Stomach smooth muscle (tissue), 2 donors: ENCODE measurements at regions not wholly inside any gene's neighbourhood (a gene's known extent, or its start where the extent isn't known, plus 50 kb on each side); places are given as distances from the start of the nearest gene placed in this dataset.

Experiments
- H3K27ac ChIP-seq: one replicate; pipeline ENCODE4 v1.7.0; 2013; ENCODE audit warnings: mild to moderate bottlenecking, low read length, inconsistent platforms
- H3K27me3 ChIP-seq, 2 donors: one replicate each; pipeline ENCODE4 v1.7.0; 2013; ENCODE audit warnings: low read length in 2 of 2; ENCODE audit not compliant: insufficient read depth in 2 of 2, control insufficient read depth in 1 of 2
- H3K36me3 ChIP-seq, 2 donors: one replicate each; pipeline ENCODE4 v1.7.0; 2013; ENCODE audit warnings: low read length in 2 of 2; ENCODE audit not compliant: control insufficient read depth in 2 of 2, insufficient read depth in 2 of 2
- H3K4me1 ChIP-seq: one replicate; pipeline ENCODE4 v1.7.0; 2013; ENCODE audit warnings: low read length; ENCODE audit not compliant: control insufficient read depth, insufficient read depth
- H3K4me3 ChIP-seq, 2 donors: one replicate each; pipeline ENCODE4 v1.7.0; 2013; ENCODE audit warnings: low read length in 2 of 2
- H3K9ac ChIP-seq, 2 donors: one replicate each; pipeline ENCODE4 v1.7.0; 2013; ENCODE audit warnings: low read length in 2 of 2, mild to moderate bottlenecking in 1 of 2
- H3K9me3 ChIP-seq, 2 donors: one replicate each; pipeline ENCODE4 v1.7.0; 2013; ENCODE audit warnings: low read length in 2 of 2; ENCODE audit not compliant: control insufficient read depth in 2 of 2
- donor health status: healthy.
- donor health status: Pancreatic carcinoma.

GRCh38 chr5:118257066-118257465 lies 731.3 kb downstream of the DTWD2 start:
- H3K36me3 ChIP-seq: no peaks in the 10 kb centered on the region
- no peaks in the 10 kb centered on the region for H3K27me3 ChIP-seq
- no peak overlapping the region for H3K9ac ChIP-seq
- no peak overlapping the region for H3K4me3 ChIP-seq
- H3K27ac ChIP-seq: no peak overlapping the region
- H3K9me3 ChIP-seq: no peaks in the 10 kb centered on the region
- H3K4me1 ChIP-seq: no peaks in the 10 kb centered on the region

DNA sequence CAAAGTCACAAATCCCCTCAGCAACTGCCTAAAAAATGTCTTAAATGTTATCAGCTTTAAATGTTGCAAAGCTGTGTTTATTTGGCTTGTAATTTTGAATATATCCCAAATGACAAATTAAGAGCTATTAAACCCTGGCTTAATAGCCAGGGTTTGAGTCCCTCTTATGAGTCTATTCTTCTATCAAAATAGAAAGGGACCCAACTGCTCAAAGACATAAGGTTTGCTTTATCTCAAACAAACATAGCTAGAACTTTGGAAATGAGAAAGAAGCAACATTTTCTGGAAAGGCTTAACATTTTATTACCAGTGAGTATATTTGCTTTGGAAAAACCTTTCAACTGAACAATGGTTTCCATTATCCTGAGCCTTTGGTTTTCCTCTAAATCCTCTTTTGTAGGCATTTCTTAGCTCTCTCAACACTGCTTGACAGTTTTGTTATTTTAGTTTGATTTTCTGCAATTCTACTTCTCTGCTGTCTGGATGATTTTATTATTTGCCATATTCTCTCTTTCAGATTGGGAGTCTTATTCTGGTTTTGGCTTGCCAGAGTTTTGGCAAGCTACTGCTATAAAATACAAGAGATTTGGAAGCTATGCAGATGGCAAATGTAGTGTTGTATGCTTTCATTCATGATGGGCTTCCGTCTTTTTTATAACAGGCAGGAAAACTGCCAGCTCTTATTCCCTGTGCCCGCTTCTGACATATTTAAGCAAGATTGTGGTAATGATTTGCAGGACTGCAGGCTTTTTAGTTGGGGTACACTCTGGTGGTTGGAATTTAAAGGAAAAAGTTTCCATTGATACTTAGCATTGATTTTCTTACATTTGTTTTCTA lies 734.9 kb downstream of the DTWD2 start:
- Histone ChIP-seq H3K27me3 (no peaks in the 10 kb centered on the region), H3K36me3 (no peaks in the 10 kb centered on the region), H3K9ac (no peak overlapping the region), H3K4me1 (no peaks in the 10 kb centered on the region), H3K9me3 (no peaks in the 10 kb centered on the region), H3K27ac (no peak overlapping the region), H3K4me3 (no peak overlapping the region)

GRCh38 chr5:118249386-118249785 lies 739.0 kb downstream of the DTWD2 start:
- H3K4me1 ChIP-seq: no peaks in the 10 kb centered on the region
- H3K4me3 ChIP-seq: no peak overlapping the region
- no peak overlapping the region for H3K9ac ChIP-seq
- no peak overlapping the region for H3K27ac ChIP-seq
- H3K27me3 ChIP-seq: no peaks in the 10 kb centered on the region
- H3K9me3 ChIP-seq: peaks cover 0 to 5% of the 10 kb centered on the region in 2 donors
- no peaks in the 10 kb centered on the region for H3K36me3 ChIP-seq

DNA sequence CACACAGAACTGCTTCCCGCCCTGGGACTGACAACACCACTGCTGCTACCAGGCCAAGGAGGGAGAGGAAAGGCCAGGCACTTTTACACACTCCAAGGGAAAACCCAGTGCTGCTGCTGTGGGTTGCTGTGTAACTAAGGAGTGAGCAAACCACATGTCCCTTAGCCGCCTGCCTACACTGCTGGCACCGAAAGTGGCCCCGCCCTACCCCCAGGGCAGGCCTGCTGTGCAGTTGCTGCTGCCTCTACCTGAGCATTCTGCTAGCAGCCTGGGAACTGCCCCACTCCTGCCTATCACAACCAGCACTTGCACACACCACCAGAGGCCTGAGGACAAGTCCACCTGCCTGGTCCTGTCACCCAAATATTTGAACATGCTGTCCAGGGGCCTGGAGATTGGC lies 740.9 kb downstream of the DTWD2 start:
- no peaks in the 10 kb centered on the region for H3K4me1 ChIP-seq
- no peak overlapping the region for H3K4me3 ChIP-seq
- no peaks in the 10 kb centered on the region for H3K27me3 ChIP-seq
- H3K9ac ChIP-seq: no peak overlapping the region
- no peak overlapping the region for H3K27ac ChIP-seq
- H3K9me3 ChIP-seq: peaks cover 0 to 5% of the 10 kb centered on the region in 2 donors
- H3K36me3 ChIP-seq: no peaks in the 10 kb centered on the region

- no peak overlapping the region for H3K27ac ChIP-seq
Measured at GRCh38 chr5:118243613-118244012, 744.7 kb downstream of the DTWD2 start.

DNA sequence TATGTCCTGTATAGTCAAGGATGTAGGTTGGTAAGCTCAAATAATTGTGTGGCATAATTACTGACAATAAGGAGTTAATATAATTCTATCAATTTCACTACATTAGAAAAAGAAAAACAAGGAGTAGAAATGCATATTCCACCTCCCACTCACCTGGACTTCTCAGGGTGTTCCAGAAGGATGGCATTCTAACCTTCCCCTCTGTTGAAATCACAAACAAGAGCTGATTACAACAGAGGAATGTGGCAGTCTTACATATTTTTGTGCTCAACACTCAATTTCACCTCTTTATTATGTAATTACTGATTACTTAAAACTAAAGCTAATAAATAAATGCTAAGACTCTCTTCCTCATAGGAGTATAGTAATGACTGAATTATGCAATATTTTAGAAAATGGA lies 745.3 kb downstream of the DTWD2 start:
- H3K4me1 ChIP-seq: no peaks in the 10 kb centered on the region
- H3K36me3 ChIP-seq: no peaks in the 10 kb centered on the region
- peaks cover 0 to 4% of the 10 kb centered on the region in 2 donors for H3K9me3 ChIP-seq
- H3K27ac ChIP-seq: no peak overlapping the region
- no peak overlapping the region for H3K9ac ChIP-seq
- no peak overlapping the region for H3K4me3 ChIP-seq
- no peaks in the 10 kb centered on the region for H3K27me3 ChIP-seq

More at GRCh38 chr5:118243613-118244012, 744.7 kb downstream of the DTWD2 start:
- Histone ChIP-seq H3K4me1 (no peaks in the 10 kb centered on the region), H3K9ac (no peak overlapping the region), H3K36me3 (no peaks in the 10 kb centered on the region), H3K27me3 (no peaks in the 10 kb centered on the region), H3K9me3 (peaks cover 0 to 5% of the 10 kb centered on the region in 2 donors), H3K4me3 (no peak overlapping the region)

GRCh38 chr5:118236108-118236849 lies 752.1 kb downstream of the DTWD2 start:
- Histone ChIP-seq H3K27ac (no peak overlapping the region), H3K9me3 (no peaks in the 10 kb centered on the region), H3K27me3 (no peaks in the 10 kb centered on the region), H3K36me3 (no peaks in the 10 kb centered on the region), H3K4me3 (no peak overlapping the region), H3K4me1 (no peaks in the 10 kb centered on the region), H3K9ac (no peak overlapping the region)

- no peak overlapping the region for H3K9ac ChIP-seq
- no peaks in the 10 kb centered on the region for H3K4me1 ChIP-seq
- H3K9me3 ChIP-seq: no peaks in the 10 kb centered on the region
- H3K36me3 ChIP-seq: no peaks in the 10 kb centered on the region
- no peaks in the 10 kb centered on the region for H3K27me3 ChIP-seq
- H3K4me3 ChIP-seq: no peak overlapping the region
- H3K27ac ChIP-seq: no peak overlapping the region
Measured at GRCh38 chr5:118233606-118234005, 754.7 kb downstream of the DTWD2 start.

DNA sequence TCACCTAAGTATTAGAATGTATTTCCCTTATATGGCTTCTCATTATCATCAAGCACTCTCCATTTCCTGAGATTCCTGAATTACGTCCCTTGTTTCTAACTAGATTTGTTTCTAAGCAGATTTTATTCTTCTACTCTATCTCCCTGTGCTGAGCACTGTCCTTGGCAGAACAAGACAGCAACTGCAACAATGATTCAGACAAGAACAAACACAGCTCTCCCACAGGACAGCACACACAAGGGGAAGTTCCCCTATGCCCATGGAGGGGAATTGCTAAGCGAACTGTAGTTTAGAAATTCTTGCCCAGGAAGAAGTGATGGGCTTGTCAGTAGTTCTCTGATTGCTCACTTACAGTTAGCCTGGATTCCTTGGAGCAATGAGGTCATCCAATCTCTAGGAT lies 759.9 kb downstream of the DTWD2 start:
- no peaks in the 10 kb centered on the region for H3K36me3 ChIP-seq

DNA sequence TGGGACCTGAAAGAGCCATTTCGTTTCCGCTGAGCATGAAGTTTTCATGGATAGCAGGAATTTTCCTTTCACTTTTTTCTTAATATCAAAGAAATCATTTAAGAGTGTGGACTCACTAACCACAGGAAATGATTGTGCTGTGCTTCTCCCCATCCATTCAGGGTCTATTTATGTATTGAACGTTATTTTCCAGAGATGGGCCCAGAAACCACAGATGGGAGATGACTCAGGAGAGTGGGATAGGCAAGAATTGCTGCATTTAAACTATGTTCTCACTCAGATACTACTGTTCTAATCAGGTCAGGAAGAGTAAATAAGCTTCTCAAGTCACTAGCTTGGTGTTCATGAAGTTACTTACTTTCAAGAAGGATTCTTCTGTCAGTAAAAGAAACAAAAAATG lies 763.8 kb downstream of the DTWD2 start:
- no peaks in the 10 kb centered on the region for H3K9me3 ChIP-seq
- no peaks in the 10 kb centered on the region for H3K27me3 ChIP-seq
- H3K27ac ChIP-seq: no peak overlapping the region
- no peak overlapping the region for H3K9ac ChIP-seq
- no peak overlapping the region for H3K4me3 ChIP-seq
- no peaks in the 10 kb centered on the region for H3K36me3 ChIP-seq
- no peaks in the 10 kb centered on the region for H3K4me1 ChIP-seq

More for the DNA sequence above, 759.9 kb downstream of the DTWD2 start:
- no peak overlapping the region for H3K27ac ChIP-seq
- H3K9ac ChIP-seq: no peak overlapping the region
- H3K4me3 ChIP-seq: no peak overlapping the region
- no peaks in the 10 kb centered on the region for H3K9me3 ChIP-seq
- H3K27me3 ChIP-seq: no peaks in the 10 kb centered on the region
- no peaks in the 10 kb centered on the region for H3K4me1 ChIP-seq
